Activated CD4-positive, alpha-beta T cell treated with anti-CD3 and anti-CD28 coated beads, Interleukin-2, amount 50 U/mL, for 1 hour (primary cell): ENCODE measurements at regions not wholly inside any gene's neighbourhood (a gene's known extent, or its start where the extent isn't known, plus 50 kb on each side); places are given as distances from the start of the nearest gene placed in this dataset.

Experiments
- DNase-seq: peaks from one replicate; pipeline ENCODE4 v3.0.0-alpha.2; 2020

DNA sequence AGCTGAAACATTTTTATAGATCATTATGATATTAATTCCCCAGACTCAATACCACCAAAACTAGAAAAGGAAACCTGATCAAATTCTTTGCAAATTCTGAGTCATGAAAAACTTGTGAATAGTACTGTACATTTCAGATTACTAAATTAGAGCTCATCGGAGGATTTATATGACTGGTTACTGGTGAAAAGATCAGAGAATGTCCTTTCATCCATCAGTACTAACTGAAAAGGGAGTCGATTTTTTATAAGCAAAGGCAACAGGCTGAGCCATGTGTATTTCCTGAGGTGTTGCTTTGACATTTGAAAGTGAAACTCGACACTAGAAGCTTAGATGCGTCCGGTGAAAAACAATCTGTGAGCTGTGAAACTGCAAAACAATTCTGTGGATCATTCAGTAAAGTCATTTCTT lies 155.7 kb downstream of the TNFSF18 start:
- no peak for DNase-seq

DNA sequence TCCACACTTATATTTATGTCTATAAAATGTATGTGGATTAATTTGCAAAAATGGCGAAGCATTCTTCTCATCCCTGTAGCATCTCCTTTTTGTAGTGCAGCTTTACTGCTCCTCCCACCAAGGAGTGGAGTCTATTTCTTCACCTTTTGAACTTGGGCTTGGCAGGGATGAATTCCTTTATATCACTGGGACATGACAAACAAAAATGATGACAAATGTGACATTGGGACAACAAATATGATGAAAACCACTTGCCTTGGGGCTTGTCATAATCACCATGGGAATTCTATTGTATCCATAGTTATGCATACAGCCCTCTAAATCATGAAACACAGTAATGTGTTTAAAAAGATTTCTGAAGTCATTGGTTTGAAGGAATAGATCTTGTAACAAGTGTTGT lies 155.0 kb downstream of the TNFSF18 start:
- no peak for DNase-seq

DNA sequence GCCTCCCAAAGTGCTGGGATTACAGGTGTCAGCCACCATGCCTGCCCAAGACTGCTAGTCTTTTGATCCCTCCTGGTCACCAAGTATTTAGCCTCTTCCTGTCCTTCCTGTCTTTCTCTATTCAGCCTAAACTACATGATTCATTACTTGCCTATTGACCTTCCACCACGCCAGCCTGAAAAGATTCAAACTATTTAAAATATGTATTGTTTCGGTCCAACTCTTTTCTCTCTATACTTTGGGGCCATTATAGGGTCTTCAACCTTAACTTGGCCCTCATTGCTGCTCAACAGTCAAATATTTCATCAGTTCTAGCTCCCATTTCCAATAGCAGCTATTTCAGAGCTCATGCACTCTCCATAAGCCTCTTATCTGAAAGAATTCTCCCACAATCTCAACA lies 153.0 kb downstream of the TNFSF18 start:
- no peak for DNase-seq

DNA sequence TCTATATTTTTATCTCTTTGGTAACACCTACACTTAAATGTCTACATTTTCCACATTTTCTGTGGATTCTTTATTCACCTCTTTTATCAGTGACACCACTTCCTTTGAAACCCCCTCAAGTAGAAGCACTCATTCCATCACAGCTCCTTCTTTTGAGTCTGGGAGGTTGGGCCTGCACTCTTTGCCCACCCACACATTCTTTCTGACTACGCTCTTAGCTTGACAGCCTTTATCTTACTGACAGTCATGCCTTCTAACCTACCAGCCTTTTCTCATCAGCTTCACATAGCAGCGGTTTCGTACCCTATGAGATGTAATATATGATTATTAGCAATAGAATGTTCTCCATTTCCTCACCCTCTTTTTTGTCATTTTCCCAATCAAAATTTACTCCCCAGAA lies 151.9 kb downstream of the TNFSF18 start:
- DNase-seq, result no peak

DNA sequence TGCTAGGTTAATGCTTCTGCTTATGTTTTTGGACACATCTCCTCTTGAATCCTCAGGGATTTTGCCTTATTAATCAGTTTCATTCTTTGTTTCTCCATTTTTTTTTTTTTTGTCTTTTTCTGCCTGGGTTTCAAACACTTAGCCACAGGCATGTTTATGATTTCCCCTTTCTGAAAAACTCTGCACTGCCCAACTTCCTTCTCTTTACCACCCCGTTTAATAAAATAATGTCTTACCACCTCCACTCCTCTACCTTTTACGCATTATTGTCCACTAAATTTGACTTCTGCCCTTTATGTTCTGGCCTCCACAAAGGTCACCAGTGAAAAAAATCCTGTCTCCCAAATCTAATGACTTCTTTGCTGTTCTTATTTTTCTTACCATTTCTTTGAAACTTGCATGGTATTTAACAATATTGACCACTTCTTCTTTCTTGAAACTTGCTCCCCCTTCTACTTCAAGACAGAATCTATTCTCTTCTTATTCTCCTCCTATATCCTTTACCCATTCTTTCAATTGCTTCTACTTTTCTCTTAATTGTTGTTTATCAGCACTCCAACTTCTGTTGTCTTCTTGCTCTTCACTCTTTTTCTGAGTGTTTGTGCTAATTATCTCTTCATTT lies 150.3 kb downstream of the TNFSF18 start:
- DNase-seq, result no peak

DNA sequence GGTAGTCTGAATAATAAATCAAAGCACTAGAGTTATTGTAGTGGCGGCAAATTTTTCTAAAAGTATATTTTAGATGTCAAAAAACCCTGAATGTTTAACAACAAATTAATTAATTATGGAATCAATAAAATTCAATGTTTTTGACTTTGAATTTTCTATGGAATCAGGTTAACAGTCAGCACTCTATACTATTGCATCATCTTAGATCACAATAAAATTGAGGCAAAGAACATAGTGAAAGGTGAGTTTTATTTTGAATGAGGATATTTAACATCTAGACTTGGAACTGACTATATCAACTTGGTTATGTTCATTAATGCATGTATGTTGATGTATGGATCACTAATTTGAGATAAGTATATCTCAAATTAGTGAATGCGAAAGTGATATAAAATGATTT lies 148.5 kb downstream of the TNFSF18 start:
- no peak for DNase-seq

DNA sequence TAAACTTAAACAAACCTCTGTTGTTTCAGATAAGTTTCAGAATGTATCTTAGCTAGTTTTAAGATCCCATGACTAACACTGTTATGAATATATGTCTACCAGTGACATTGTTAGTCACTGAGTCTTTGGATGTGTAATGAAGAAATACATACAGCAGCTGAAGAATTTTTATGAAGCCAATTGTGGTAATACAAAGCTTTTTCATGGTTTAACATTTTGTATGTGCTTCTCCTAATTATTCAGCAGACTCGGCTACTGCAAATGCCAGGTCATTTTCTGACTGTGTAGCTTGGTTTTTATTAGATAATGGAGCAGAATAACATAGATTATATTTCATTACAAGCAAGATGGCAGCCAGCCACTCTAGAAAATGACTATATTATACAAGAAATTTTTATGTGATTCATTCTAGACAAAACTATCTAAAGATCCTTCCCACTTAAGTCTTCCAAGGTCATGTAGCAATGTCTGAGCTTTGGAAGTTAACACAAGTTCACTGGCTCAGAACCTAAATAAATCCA lies 147.8 kb downstream of the TNFSF18 start:
- no peak for DNase-seq

DNA sequence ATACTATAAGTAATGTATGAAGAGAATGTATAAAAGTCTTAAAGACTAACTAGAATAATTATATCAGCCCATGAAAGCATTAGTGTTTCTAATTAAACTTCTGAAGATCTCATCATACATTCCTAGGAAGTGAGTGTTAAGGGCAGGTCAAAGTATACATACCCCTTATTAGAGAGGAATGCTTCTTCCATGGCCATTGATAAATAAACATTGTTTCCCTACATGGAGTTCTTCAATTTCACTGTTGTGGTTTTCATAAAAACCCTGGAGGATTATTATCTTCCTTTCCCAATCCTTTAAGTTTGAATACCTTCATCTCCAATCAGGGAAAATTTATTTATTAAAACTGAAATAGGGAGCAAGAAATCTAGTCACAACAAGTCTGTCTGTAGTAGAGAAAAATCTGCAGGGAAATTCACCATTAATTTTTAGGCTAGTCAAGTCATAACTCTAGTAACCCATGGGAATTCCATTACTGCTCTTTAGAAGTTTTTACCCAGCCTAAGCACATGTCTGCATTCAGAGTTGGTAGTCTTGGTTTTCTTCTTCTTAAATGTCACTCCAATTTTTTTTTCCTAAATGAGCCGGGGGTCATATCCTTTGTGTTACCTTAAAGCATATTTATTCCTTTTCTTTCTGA lies 147.0 kb downstream of the TNFSF18 start:
- DNase-seq, result no peak

DNA sequence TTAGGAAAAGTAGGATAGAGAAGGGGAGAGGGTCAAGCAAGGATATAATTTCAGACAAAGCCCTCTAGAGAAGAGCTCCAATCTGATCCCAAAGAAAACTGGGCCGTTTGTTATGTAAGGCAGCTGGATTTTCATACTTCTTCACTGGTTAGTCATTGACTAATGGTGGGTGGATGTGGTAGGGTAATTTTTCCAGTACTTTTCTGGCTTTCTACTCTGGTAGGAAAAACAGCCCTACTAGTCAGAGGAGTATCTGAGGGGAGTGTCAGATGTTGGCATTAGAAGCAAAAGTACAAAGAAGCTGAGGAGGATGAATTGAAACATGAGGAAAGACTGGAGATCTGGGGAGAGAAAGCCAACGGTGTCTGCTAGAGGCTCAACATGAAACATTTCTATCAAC lies 145.3 kb downstream of the TNFSF18 start:
- DNase-seq, result no peak

DNA sequence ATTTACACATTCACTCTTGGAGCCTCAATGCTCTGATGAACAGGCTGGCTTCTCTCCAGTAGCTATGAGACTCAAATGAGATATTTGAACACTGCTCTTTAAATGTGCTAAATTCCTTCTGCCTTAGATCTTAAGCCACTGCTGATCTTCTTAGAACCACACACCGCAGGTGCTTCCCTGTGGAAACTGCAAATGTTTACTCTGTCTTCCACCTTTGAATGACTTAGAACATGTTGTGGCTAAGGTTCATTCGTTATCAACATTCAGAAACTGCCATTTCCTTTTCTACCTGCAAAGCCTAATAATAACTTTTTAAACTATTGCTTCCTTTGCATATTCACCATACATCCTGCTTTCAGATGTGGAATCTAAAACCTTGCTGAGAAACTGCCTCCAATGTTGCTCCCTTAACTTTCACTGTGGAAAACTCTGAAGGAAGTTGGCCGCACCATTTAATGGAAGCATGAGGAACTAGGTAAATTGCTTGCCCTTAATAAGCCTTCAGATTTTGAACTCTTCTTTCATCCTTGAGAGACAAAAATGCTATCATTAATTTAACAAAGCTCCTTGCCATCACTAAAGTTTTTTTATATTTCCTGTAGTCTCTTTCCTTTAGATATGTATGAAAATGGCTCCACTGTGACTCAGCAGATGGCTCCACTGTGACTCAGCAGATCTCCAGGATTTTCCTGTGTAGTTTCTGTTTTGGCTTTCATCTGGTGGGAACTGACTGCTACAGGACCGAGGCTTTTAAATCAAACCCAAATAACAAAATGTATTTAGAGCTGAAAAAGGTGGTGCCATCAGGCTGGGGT lies 143.8 kb downstream of the TNFSF18 start:
- no peak for DNase-seq

DNA sequence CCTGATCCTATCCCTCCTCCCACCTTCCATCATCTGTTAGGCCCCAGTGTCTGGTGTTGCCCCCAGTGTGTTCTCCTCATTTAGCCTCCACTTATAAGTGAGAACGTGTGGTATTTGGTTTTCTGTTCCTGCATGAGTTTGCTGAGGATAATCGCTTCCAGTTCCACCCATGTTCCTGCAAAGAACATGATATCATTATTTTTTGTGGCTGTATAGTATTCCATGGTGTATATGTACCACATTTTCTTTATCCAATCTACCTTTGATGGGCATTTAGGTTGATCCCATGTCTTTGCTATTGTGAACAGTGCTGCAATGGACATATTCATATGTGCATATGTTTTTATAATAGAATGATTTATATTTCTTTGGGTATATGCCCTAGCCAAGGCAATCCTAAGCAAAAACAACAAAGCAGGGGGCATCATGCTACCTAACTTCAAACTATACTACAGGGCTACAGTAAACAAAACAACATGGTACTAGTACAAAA lies 142.9 kb downstream of the TNFSF18 start:
- DNase-seq, result no peak

DNA sequence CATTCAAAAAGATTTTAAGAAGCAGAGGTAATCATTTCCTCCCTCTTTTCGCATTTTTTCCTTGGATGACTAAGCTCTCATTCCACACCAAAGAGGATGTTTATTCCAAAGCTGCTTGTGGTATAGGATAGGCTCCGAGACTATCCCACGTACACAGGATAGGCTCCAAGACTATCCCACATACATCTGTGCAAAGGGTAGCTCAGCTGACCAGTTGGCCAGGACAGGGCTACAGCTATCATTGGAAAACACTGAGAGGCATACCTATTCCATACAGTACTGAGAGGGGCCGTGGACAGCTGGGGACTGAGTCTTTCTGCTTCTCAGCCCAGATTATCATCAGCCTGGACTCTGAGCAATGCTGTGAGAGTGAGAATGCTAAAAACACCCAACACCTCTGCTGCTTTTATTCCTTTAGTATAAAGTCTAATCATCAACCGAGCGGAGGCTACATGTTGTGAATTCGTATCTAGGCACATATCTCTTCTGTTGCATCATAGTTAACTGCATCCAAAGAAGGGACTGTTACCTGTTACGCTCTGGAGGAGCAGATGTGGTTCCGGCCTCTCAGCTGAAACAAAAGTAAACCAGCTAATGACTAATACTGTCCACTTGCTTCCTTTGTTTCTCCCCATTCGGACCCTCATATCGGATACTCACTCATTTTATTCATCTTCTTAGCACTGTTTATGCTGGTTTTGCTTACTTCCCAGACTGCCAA lies 141.0 kb downstream of the TNFSF18 start:
- DNase-seq, result no peak

DNA sequence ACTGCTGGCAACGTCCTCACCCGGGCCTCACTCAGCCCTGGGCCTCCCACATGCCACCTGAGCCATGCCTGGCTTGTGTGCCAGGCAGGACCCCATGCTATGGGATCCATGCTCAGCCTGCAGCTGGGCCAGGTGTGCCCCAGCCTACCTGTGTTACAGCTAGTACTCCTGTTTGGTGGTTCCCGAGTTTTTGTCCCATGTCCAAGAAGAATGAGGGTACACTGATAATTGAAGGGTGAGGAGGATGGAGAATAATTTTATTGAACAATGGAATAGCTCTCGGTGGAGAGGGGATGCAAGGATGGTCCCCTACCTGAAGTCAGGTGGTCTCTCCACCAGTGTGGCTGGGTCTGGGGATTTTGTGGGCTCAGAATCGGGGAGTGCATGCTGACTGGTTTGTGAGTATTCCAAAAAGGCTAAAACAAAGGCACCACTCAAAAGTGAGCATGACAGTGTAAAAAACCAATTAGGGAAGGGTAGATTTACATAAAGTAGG lies 137.9 kb downstream of the TNFSF18 start:
- no peak for DNase-seq

DNA sequence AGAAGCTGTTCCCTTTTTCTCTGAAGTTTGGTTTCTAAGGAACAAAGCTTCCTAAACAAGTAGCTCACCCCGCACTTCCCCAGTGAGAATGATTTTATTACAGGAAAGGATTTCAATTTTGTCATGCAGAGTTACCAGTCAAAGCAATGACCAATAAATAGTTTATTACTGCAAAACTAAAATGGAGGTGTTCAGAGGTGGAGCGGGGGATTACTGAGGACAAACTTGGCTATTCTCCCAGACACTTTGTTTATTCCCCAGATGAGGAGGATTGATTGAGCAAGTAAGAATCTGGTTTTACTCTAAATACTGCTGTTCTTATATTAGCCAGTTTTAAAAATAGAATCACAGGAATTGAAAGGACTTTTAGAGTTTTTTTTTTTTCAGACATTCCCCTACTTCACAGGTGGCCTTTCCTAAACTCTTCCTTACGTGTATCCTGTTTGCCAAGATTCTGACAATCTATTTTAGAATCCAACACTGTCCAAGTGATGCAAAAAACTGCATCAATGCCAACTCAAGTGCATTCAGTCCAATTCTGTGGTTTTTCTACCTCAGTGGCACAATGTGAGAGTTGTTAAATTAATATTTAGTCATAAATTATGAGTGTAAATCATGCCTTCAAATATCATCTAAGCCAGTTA lies 136.1 kb downstream of the TNFSF18 start:
- no peak for DNase-seq

DNA sequence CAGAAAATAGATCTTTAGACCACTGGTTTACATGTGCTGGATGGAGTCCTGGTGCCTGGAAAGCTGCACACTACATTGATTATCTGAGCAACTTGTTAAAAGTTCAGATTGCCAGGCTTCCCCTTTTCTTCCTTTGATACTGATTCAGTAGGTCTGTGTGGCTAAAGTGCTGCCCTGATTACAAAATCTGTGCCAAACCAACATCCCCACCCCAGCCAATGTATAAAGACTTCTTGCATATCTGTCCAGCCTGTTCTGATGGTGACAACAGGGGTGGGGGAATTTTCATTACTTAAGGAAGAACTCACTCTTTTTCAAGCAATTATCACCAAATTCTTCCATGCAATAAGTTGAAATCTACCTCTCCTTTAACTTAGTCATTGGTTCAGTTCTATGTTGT lies 135.5 kb downstream of the TNFSF18 start:
- DNase-seq, result no peak

DNA sequence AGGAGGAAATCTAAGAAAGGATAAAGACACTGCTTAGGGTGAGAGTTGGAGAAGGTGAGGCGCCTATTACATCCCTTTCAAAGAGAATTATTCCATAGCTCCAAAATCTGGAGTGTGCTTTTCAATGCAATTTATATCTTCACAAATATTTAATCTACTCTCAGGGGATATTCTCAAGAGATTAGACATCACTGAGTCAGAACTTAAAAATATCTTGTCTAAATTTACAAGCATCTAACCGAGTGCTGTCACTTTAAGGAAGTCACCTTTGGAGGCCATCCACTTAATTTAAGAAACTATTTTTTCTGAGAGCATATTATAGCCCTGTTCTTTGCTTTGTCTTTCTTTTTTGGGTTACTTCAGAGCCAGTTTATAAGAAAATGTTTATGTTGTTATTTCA lies 134.6 kb downstream of the TNFSF18 start:
- no peak for DNase-seq

DNA sequence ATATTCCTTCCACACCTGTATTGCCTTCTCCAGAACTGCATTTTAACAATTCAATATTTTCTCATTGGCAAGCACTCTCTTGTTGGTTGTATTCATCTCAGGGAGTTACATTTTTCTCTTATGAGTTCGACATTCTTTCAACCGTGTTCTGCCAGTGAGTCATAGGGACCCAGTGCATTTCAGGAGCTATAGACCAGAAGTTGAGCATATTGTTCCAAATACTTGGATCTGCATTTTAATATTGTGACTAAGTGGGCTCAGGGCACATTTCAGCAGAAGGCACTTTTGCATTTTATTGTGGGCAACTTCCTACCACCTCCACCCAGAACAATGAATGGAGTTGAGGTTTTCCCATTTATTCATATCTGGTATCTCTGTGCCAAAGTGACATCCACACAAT lies 132.8 kb downstream of the TNFSF18 start:
- DNase-seq, result no peak

DNA sequence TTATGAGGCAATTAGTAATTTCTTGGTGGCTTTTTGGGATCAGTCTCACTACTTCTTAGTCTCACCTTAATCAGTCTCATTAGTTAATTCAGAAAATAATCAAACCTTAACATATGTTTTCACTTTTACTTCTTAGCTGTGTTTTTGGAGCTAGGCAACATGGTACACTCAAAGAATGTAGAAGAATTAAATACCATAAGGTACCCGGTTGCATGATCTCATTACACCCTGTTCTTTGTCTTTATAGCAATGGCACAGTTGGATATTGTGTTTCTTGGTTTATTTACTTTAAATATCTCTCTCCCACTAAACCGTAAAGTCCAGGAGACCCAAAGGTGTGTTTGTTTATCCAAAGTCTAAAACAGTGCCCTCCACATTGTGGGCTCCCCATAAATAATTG lies 132.3 kb downstream of the TNFSF18 start:
- no peak for DNase-seq

DNA sequence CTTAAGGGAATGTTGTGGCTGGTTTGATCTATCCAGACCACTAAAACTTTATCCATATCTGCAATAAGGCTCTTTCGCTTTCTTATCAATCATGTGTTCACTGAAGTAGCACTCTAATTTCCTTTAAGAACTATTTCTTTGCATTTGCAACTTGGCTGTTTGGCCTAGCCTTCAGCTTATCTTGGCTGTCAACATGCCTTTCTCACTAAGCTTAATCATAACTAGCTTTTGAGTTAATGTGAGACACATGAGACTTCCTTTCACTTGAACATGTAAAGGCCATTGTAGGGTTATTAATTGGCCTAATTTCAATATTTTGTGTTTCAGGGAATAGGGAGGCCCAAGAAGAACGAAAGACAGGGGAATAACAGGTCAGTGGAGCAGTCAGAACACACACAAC lies 124.7 kb downstream of the TNFSF18 start:
- no peak for DNase-seq

DNA sequence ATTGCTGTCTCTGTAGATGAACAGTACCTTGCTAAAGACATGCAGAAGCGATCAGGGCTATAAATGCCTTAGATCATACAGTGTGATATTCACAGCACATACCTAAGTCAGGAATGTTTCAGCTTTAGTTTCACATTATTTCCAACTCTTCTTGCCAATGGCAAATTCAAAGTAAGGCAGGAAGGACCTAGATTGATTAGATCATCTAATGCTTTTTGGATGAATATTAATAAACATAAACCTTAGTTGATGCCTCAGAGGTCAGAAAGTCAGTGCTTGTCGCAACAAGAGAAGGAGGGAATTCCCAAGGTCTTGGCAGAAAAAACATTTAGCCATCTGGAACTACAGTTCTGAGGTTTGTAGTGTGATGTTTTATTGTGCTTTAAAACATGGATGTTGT lies 122.3 kb downstream of the TNFSF18 start:
- DNase-seq, result no peak

DNA sequence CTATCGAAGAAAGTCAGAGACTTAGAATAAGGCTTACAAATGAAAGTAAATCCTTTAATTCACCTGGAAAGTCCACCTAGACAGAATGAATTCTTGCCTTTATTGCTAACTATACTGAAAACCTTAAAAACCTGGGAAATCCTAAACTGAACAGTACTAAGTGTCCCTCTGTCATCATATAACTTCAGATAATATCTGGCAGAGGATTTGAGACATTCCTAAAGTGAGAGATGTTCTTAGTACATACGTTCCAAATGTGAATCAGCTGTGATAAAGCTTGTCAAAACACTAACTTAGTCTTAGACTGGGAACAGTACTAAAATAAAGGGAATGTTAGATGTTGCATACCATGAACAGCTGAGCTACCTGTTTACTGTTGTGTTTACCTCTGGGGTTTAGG lies 121.7 kb downstream of the TNFSF18 start:
- no peak for DNase-seq

DNA sequence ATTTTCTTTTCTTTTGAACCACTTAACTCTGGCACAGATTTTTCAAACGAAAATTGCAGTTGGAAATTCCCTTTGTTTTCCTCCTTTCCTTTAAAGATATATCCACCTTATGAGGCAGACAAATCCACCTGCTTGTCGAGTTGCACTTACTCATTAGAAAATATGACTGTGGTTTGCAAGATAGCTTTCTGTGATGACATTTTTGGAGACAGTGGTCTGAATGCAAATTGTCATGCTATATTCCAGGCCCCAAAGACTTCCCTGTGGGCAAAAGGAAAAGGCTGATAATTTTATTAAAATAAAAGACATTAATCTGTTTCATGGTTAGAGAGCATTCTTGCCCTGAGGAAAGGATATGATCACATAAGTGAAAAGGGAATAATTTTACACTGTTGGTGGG lies 120.6 kb downstream of the TNFSF18 start:
- no peak for DNase-seq

DNA sequence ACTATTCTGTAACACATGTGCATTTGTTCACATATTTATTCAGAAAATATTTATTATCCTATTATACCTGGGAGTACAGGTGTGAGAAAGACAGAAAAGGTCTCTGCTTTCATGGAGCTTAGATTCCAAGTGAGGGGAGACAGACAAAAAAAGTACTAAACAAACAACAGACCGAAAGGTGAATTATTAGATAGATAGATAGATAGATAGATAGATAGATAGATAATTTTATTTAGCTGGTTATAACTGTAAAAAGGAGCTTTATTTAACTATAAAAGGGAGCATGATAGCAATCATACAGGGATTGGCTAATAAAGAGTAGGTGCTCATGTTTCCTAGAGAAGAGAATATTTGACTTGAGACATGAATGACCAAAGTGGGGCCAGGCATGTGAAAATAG lies 119.4 kb downstream of the TNFSF18 start:
- no peak for DNase-seq
